Breast epithelium (tissue), 3 donors: ENCODE measurements at regions not wholly inside any gene's neighbourhood (a gene's known extent, or its start where the extent isn't known, plus 50 kb on each side); places are given as distances from the start of the nearest gene placed in this dataset.

Experiments used
- POLR2AphosphoS5 ChIP-seq, 3 donors: sonication (generic); formaldehyde crosslinking; IDR thresholded peaks; one replicate each; pipeline ENCODE4 v1.6.1; 2017; ENCODE audit warnings: antibody characterized with exemption in 3 of 3
- TF ChIP-seq, protein P1 (sequence below), 3 donors: fragments of 450-650 bp; IDR thresholded peaks; one replicate each; pipeline ENCODE4 v1.5.1; 2016 to 2017; ENCODE audit warnings: antibody characterized with exemption in 3 of 3, mild to moderate bottlenecking in 3 of 3, moderate library complexity in 3 of 3

DNA sequence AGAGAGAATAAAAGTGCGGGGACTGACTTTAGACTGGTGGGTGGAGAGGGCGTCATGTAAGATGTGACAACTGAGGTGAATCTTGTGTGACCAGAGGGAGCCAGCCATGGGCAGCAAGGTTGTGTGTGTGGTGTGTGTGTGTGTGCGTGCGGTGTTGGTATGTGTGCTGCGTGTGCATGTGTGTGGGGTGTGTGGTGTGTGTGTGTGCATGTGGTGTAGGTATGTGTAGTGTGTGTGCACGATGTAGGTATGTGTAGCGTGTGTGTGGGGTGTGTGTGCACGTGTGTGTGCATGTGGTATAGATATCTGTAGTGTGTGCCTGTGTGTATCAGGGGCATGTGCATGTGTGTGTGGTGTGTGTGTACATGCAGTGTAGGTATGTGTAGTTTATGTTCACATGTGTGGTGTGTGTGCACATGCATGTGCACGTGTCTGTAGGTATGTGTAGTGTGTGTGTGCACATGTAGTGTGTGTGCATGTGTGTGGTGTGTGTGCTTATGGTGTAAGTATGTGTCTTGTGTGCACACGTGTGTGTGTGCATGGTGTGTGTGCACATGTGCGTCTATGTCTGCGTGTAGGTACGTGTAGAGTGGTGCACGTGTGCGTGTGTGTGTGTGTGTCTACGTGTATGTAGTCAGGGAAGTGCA is 312.3 kb upstream of the MKI67 start:
- TF ChIP-seq, protein P1, sequence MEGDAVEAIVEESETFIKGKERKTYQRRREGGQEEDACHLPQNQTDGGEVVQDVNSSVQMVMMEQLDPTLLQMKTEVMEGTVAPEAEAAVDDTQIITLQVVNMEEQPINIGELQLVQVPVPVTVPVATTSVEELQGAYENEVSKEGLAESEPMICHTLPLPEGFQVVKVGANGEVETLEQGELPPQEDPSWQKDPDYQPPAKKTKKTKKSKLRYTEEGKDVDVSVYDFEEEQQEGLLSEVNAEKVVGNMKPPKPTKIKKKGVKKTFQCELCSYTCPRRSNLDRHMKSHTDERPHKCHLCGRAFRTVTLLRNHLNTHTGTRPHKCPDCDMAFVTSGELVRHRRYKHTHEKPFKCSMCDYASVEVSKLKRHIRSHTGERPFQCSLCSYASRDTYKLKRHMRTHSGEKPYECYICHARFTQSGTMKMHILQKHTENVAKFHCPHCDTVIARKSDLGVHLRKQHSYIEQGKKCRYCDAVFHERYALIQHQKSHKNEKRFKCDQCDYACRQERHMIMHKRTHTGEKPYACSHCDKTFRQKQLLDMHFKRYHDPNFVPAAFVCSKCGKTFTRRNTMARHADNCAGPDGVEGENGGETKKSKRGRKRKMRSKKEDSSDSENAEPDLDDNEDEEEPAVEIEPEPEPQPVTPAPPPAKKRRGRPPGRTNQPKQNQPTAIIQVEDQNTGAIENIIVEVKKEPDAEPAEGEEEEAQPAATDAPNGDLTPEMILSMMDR (IDR thresholded peaks at IDR 0.05), result no peak
- TF ChIP-seq POLR2AphosphoS5 (IDR thresholded peaks at IDR 0.05), result no peak
